GM08714 (cell line): ENCODE measurements at regions not wholly inside any gene's neighbourhood (a gene's known extent, or its start where the extent isn't known, plus 50 kb on each side); places are given as distances from the start of the nearest gene placed in this dataset.
"Not testable (repeated sequence)": the region's sequence is repeated elsewhere in the genome, so short reads cannot be mapped to it uniquely, and the experiment has no call there.

Experiments
- H3K4me3 ChIP-seq: fragments of 200-500 bp; sonication (Bioruptor generic); 2 replicates; pipeline ENCODE4 v1.5.1; 2014; ENCODE audit warnings: mild to moderate bottlenecking, low read length, inconsistent platforms
- ZNF274 ChIP-seq: IDR thresholded peaks from 2 replicates; pipeline ENCODE4 v1.6.1; 2012; ENCODE audit warnings: mild to moderate bottlenecking, low read depth, low read length

- H3K4me3 ChIP-seq = no peak overlapping the region
- no peak for TF ChIP-seq ZNF274
Measured at GRCh38 chr9:87370049-87370685, 127.5 kb upstream of the DAPK1 start.

- no peak overlapping the region for H3K4me3 ChIP-seq
- no peak for TF ChIP-seq ZNF274
Measured at GRCh38 chr9:87371795-87372355, 125.8 kb upstream of the DAPK1 start.

DNA sequence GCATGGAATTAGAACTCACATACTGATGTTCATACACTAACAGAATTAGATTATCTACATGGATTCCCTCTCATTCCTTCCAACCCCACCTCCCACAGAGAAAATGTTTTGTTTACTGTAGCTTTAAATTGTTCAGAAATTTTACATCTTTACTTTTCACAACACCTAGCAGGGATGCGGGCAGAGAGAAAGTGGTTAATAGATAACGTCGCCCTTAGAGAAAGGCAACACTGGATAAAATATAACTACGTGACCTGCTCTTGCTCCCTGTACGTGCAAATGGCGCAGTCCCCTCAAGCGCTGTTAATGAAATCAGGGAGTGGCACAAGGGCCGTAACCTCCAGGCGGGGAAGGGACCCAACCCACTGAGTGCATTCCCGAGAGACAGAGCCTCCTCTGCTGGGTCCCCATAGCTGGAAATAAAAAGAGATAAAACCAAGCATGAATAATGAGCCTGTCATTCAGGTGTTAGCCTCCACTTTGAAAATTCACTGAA is 125.3 kb upstream of the DAPK1 start:
- TF ChIP-seq ZNF274 = no peak
- H3K4me3 ChIP-seq = no peak overlapping the region

- H3K4me3 ChIP-seq = not testable (repeated sequence)
Measured at GRCh38 chr9:87374023-87374919, 123.4 kb upstream of the DAPK1 start.

- H3K4me3 ChIP-seq = no peak overlapping the region
- no peak for TF ChIP-seq ZNF274
Measured at GRCh38 chr9:87375397-87376073, 122.1 kb upstream of the DAPK1 start.

GRCh38 chr9:87378676-87379075 is 119.0 kb upstream of the DAPK1 start:
- no peak overlapping the region for H3K4me3 ChIP-seq
- TF ChIP-seq ZNF274 = no peak

DNA sequence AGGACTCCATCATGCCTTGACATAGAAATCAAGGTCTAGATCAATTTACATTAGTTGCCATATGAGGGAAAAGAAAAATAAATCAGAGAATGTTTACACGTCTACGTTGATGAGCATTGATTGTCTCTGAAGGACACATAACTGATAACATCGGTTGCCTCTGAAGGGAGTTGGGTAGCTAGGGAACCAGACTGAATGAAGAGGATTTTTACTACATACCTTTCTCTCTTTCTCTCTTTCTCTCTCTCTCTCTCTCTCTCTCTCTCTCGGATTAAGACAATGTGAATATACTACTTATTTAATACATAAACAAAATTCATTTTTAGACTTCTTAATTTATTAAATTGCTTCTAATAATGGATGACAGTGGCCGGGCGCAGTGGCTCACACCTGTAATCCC is 118.4 kb upstream of the DAPK1 start:
- no peak overlapping the region for H3K4me3 ChIP-seq
- no peak for TF ChIP-seq ZNF274

GRCh38 chr9:87381050-87381711 is 116.5 kb upstream of the DAPK1 start:
- TF ChIP-seq ZNF274 = no peak
- no peak overlapping the region for H3K4me3 ChIP-seq

GRCh38 chr9:87381746-87382145 is 115.9 kb upstream of the DAPK1 start:
- no peak for TF ChIP-seq ZNF274
- H3K4me3 ChIP-seq = no peak overlapping the region

- no peak overlapping the region for H3K4me3 ChIP-seq
- no peak for TF ChIP-seq ZNF274
Measured at GRCh38 chr9:87382900-87383299, 114.8 kb upstream of the DAPK1 start.

GRCh38 chr9:87383344-87384150 is 114.1 kb upstream of the DAPK1 start:
- no peak for TF ChIP-seq ZNF274
- no peak overlapping the region for H3K4me3 ChIP-seq

DNA sequence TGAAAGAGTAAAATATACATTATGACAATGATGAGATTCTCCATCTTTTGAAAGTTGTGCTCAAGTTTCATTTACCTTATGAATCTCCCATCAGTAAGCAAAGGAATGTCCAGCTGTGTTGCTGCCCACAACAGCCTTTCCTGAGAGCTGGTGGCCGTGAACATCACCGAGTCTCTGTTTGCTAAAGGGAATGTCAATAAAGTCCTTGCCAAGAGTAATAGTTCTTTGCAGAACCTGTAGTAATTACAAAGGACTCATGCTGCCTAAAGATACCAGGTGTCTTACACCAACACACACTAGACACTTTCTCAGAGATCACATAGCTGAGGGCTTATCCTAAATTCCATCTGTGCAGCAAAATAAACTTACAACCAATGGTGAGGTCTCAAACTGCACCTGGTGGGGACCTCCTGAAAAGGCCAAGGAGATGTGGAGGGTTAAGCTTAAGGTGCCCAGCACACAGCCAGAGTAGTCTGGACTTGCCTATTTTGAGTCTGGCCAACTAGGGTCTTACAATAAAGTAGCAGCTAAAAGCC is 111.1 kb upstream of the DAPK1 start:
- H3K4me3 ChIP-seq = no peak overlapping the region
- TF ChIP-seq ZNF274 = no peak

DNA sequence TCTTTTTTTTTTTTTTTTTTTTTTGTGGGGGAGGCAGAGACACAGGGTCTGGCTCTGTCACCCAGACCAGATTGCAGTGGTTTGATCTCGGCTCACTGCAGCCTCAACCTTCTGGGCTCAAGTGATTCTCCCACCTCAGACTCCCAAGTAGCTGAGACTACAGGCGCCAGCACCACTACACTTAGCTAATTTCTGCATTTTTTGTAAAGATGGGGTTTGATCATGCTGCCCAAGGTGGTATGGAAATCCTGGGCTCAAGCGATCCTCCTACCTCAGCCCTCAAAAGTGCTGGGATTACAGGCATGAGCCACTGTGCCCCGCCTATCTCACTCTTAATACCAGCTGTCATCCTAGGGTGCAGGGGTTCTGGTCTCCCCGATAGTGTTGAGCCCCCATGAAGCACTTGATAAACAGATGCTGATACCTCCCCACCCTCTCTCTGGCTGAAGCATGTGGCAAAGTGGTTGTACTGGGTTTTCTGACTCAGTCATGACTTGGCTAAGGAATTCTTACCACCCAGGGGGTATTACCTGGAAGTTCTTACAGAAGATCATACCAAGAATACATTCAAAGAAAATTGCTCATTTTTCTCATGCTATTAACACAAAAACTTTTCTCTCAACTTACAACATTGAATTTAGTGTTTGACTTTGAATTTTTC is 110.2 kb upstream of the DAPK1 start:
- H3K4me3 ChIP-seq = no peak overlapping the region
- TF ChIP-seq ZNF274 = no peak

- H3K4me3 ChIP-seq = not testable (repeated sequence)
Measured at GRCh38 chr9:87388708-87389107, 109.0 kb upstream of the DAPK1 start.
